HG03571 (cell line): ENCODE measurements at regions not wholly inside any gene's neighbourhood (a gene's known extent, or its start where the extent isn't known, plus 50 kb on each side); places are given as distances from the start of the nearest gene placed in this dataset.

Experiments used
- ATAC-seq: cut with Tn5 transposase; IDR thresholded peaks from one replicate; pipeline ENCODE4 v1.9.1; 2021; ENCODE audit not compliant: unreplicated experiment

DNA sequence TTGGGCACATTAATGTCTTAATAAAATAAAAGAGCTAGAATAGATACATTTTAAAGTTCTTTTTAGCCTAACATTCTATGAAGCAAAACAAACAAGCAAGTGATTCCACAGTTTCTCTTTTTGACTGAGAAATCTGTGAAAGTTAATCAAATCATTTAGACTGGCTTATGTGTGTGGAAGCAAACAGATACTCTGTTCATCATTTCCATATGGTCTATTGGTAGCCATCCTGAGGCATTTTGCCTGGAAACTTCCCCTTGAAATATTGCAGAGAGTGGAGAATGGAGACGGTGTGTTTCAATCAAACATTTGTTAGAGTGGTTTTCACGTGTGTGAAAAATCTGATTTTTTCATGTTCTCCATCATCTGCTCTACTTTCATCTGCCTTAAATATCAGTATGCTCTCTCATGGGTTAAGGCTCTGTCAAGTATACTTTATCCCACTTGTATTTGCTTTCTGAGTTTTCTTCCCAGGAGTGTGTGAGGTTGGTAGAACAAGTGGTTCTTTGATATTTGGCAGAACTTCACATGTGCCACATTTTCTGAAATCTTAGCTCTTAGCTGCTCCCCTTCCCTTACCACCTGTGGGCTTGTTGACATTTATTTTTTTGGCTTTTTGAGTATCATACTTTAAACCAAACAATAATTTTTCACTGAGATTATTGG lies 139.1 kb upstream of the PTGFR start:
- no peak for ATAC-seq

DNA sequence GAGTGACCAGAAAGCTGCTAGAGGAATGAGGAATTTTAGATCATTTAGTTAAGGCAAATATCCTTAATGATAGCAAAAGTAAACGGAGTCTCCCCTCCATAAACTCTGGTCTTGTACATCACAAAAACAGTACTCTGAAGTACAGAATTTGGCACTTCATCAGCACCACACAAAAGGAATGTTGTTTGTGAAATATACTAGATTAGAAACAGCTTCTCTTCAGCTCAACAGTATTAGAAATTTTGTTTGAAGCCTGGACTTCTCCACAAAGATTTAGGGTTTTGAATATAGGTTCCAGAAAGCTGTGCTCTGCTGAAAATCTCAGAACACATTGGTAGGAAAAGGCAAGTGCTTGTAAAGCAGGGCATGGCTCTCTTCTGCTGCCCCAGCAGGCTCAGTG lies 135.1 kb upstream of the PTGFR start:
- ATAC-seq = no peak

DNA sequence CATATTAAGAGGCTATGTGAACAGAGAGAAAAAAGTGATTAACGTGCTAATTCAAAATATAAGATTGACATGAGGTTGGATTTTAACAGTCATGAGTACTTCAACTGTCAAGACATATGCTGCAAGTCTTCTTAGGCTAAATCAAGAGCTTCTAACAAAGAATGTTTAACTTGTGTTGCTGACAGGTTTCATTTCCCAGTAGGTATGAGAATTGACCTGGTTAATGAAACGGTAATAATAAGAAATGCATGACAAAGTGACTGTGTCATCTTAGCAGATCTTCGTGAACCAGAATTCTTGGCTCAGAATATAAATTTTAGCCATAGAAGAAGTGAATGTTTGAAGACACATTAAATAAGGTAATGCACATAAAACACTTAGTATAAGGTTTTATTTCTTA lies 132.6 kb upstream of the PTGFR start:
- no peak for ATAC-seq

DNA sequence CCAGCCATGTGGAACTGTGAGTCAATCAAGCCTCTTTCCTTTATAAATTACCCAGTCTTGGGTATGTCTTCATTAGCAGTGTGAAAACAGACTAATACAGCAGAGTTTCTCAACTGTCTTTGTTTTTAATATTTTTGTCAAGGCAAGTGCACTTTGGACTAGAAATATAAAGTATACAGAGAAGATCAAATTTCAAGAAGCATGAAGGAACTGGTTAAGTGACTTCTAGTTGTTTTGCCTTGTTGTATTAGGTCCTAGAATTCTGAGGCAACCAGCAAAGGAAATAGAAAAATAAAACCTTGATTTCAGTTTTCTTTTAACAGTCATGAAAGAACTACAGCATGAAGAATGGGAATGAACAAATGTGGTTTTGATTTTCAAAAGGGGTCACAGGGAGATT lies 131.1 kb upstream of the PTGFR start:
- ATAC-seq = no peak

GRCh38 chr1:78360584-78360983 lies 130.2 kb upstream of the PTGFR start:
- no peak for ATAC-seq

DNA sequence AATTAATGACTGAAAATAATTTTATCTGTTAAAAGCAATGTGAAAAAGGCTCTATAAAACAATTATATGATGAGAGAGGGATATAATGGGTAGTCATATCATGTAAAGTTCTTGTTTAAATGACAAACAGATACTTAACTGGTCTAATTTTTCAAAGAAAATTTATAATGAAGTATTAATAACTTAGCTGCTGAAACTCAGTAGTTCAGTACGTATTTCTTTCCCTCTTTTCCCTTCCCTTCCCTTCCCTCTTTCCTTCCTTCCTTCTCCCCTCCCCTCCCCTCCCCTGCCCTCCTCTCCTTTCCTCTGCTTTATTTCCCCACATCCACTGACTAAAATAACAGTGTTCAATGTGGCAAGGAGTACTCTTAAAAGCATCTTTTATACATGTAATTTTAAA lies 123.1 kb upstream of the PTGFR start:
- no peak for ATAC-seq

DNA sequence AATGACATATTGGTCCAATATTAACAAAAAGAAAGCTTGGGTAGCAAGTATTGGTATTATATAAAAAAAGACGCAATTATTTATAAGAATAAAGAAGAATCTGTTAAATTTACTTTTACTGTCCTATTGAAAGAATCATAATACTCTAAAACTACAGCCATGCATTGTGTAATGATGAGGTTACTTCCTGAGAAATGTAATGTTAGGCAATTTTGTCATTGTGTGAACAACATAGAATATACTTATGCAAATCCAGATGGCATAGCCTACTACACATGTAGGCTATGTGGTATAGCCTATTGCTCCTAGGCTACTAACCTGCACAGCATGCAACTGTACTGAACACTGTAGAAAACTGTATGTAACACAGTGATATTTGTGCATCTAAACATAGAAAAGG lies 121.2 kb upstream of the PTGFR start:
- ATAC-seq = no peak

GRCh38 chr1:78370356-78370755 lies 120.4 kb upstream of the PTGFR start:
- no peak for ATAC-seq

DNA sequence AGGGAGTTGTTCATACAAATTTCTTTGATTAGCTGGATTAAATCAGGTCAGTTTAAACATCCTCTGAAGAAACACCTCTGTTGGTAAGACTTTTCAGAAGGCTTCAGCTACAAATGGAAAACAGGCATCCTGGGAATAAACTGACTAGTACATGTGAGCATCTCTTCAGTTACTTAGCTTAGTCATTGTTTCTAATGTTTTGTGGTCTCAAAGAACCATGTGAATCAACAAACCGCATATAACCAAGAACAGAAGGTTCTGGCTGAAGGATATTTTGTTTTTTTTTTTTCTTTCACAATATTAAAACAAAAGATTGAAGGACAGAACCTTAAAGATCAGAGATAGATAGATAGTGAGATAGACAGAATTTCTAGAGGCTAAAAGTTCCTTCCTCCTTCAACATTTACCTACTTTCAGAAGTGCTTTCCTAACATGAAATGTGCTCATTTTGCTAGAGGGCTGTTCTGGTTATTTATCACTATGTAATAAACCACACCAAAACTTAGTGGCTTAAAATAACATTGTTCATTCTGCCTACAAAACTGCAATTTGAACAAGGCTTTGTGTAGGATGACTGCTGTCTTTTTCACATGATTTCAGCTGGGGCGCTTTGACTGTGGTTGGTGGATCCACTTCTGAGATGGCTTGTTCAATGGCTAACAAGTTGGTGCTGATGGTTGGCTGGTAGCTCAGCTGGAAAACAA lies 119.8 kb upstream of the PTGFR start:
- ATAC-seq = no peak

- ATAC-seq = no peak
Observed at GRCh38 chr1:78373676-78374075, 117.1 kb upstream of the PTGFR start.

DNA sequence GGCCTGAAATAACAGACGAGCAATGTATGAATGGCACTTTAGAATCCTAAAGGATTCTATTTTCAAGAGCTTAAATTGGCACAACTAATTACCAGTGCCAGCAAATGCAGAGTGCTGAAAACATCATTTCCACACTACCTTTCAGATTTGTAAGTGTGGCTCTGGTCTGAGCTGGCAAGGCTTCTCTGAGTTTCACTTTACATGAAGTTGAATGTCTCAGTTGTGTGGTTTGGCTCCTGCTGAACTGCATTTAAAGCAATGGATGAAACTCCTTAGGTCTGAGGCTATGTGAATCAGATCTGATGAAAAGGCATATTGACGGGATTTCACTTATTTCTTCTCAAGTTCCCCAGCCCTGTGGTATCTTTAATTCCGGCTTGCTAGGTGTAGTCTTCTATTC lies 114.8 kb upstream of the PTGFR start:
- no peak for ATAC-seq

GRCh38 chr1:78377356-78377928 lies 113.3 kb upstream of the PTGFR start:
- no peak for ATAC-seq

DNA sequence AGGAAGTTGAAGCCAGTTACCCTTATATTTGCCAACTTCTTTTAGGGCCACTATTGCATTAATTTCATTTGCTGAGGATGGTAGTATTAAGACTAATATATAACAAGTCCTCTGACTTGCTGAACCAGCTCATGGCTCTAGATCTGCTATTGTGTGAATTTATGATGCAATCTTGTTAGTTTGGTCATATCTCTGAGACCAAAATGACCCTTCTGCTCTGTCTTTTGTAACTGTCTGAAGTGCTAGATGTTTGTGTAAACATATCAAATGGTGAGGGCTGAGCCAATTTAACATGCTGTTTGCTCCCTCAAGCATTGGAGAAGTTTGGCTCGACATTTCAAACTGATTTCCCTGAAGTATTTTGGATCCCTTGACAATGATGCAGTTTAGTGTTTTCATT lies 106.9 kb upstream of the PTGFR start:
- no peak for ATAC-seq

- peak; percentile 60 for ATAC-seq
Observed at GRCh38 chr1:78385744-78386462, 104.9 kb upstream of the PTGFR start.

DNA sequence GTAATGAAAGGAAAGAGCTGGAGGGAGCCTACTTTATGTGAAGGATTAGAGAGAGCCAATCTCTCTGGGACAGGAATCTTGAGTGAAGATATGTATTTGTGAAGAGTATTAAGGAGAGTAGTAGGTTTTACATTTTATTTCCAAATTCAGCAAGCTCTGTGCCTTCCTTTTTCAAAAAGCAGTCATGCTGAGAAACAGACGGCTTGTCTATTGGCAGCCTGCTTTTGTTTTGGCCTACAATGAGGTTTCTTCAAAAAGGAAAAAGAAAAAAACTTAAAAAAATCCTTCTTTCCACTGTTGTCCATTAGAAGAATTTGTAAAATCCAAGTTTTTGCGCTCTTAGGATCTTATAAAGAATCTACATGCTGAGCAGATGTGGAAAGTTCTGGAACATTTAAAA lies 103.6 kb upstream of the PTGFR start:
- no peak for ATAC-seq

- ATAC-seq = no peak
Observed at GRCh38 chr1:78387871-78388270, 102.9 kb upstream of the PTGFR start.

GRCh38 chr1:78388275-78388674 lies 102.5 kb upstream of the PTGFR start:
- ATAC-seq = no peak

DNA sequence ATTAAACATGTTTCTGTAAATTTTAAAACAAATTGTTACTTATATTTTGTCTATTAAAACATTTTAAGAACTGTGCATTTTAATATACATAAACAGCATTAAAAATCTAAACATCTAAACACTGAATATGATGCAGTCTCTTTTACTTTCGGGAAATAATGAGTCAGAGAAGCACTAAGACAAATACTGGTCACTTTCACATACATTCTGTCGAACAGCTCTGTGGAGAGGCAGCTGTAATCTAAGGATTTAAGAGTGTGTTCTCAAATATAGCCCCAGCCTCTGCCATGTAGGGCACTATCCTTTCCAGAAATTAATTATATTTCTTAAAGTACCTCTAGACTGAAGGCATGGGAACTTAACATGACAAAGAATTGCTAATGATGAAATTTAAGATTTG lies 89.6 kb upstream of the PTGFR start:
- no peak for ATAC-seq

DNA sequence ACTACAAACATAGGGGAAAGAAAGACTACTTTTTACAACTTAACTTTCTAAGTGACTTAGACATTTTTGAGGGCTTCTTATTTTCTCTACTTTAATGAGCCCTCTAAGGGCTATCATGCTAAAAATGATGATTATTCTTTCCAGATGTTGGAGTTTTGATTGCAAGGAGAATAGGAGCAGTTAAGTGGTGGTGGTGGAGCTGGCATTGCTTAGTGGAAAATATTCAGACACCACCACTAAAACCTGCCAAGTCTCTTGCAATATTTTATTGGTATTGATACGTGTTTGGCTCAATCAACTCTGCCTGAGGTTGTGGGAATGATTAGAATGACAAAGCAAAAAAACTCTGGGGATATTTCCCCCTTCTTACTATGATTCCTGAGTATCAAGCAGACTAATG lies 82.6 kb upstream of the PTGFR start:
- ATAC-seq = no peak

DNA sequence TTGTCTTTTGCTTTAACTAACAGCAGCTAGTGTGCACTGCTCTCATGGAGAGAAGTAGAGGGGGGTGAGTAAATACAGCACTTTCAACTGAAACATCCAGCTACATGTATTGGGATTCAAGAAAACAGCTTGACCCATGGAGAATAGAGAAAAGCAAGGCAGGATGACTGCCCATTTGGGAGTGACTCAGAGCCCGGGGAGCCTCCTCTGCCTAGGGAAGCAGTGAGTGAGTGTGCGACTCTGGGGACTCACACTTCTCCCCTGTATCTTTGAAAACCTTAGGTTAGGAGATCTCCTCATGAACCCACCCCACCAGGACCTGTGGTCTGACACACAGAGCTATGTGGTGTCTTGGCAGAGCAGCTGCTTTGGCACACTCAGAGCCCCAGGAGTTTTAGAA lies 82.0 kb upstream of the PTGFR start:
- no peak for ATAC-seq

DNA sequence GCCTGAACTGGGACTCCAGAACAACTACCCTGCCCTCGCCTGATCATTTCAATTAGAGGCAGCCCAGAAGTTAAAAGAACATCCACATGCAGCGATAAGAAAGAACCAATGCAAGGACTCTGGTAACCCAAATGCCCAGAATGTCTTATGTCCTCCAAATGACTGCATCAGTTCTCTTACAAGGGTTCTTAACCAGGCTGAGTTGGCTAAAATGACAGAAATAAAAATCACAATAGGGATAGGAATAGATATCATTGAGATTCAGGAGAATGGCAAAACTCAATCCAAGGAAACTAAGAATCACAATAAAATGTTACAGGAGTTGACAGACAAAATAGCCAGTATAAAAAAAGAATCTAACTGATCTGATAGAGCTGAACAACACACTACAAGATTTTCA lies 80.1 kb upstream of the PTGFR start:
- no peak for ATAC-seq

GRCh38 chr1:78411707-78412106 lies 79.1 kb upstream of the PTGFR start:
- ATAC-seq = no peak
